Stomach (tissue), 4 donors: ENCODE measurements at regions not wholly inside any gene's neighbourhood (a gene's known extent, or its start where the extent isn't known, plus 50 kb on each side); places are given as distances from the start of the nearest gene placed in this dataset.

Experiments
- CTCF ChIP-seq, 7 experiments: fragments of 450-650 bp in 4 of 7; fragments of 200-600 bp in 3 of 7; sonication (generic) in 3 of 7; IDR thresholded peaks; one replicate each; pipeline ENCODE4 v1.5.1; 2016 to 2019; ENCODE audit warnings: antibody characterized with exemption in 7 of 7, control low read depth in 2 of 7, mild to moderate bottlenecking in 1 of 7
- EP300 ChIP-seq: sonication (generic); formaldehyde crosslinking; IDR thresholded peaks from one replicate; pipeline ENCODE4 v1.6.1; 2017; ENCODE audit warnings: antibody characterized with exemption
- POLR2A ChIP-seq, 4 donors: fragments of 450-650 bp; IDR thresholded peaks; one replicate each; pipeline ENCODE4 v1.6.1; 2016; ENCODE audit warnings: antibody characterized with exemption in 4 of 4, control low read depth in 2 of 4, mild to moderate bottlenecking in 1 of 4, moderate library complexity in 1 of 4
- POLR2AphosphoS5 ChIP-seq, 3 donors: sonication (generic); formaldehyde crosslinking; IDR thresholded peaks; one replicate each; pipeline ENCODE4 v1.6.1; 2016; ENCODE audit warnings: antibody characterized with exemption in 3 of 3

- TF ChIP-seq CTCF (IDR thresholded peaks at IDR 0.05) (no peak), POLR2A (IDR thresholded peaks at IDR 0.05) (no peak), POLR2AphosphoS5 (IDR thresholded peaks at IDR 0.05) (no peak), EP300 (no peak)
These were observed 153.6 kb downstream of the HRH4 start for GRCh38 chr18:24613896-24614640.
